Liver (tissue), 8 donors: ENCODE measurements at regions not wholly inside any gene's neighbourhood (a gene's known extent, or its start where the extent isn't known, plus 50 kb on each side); places are given as distances from the start of the nearest gene placed in this dataset.

Experiments
- DNase-seq: peaks from one replicate; pipeline ENCODE4 v3.0.0-alpha.2; 2017; ENCODE audit warnings: low spot score
- H3K27ac ChIP-seq, 2 donors: one replicate each; pipeline ENCODE4 v1.7.0; 2013; ENCODE audit warnings: inconsistent platforms in 2 of 2, low read length in 2 of 2, control low read depth in 1 of 2, low read depth in 1 of 2, mild to moderate bottlenecking in 1 of 2
- H3K27me3 ChIP-seq, 4 donors: one replicate each; pipeline versions ENCODE4 v1.6.1 to v1.7.0; 2013; ENCODE audit warnings: low read length in 3 of 4, inconsistent platforms in 1 of 4, mild to moderate bottlenecking in 1 of 4, moderate library complexity in 1 of 4; ENCODE audit not compliant: control insufficient read depth in 4 of 4, insufficient read depth in 4 of 4
- H3K36me3 ChIP-seq, 4 donors: one replicate each; pipeline versions ENCODE4 v1.6.1 to v1.7.0; 2013; ENCODE audit warnings: low read length in 3 of 4, mild to moderate bottlenecking in 3 of 4, low read depth in 1 of 4, moderate library complexity in 1 of 4; ENCODE audit not compliant: control insufficient read depth in 4 of 4, insufficient read depth in 3 of 4
- H3K4me1 ChIP-seq, 4 donors: one replicate each; pipeline versions ENCODE4 v1.6.1 to v1.7.0; 2013; ENCODE audit warnings: low read length in 3 of 4, mild to moderate bottlenecking in 3 of 4, moderate library complexity in 1 of 4; ENCODE audit not compliant: control insufficient read depth in 4 of 4, insufficient read depth in 4 of 4
- H3K4me3 ChIP-seq, 3 donors: one replicate each; pipeline versions ENCODE4 v1.6.1 to v1.7.0; 2013; ENCODE audit warnings: low read length in 3 of 3, control low read depth in 1 of 3, low read depth in 1 of 3, mild to moderate bottlenecking in 1 of 3
- H3K9ac ChIP-seq, 2 donors: one replicate each; pipeline ENCODE4 v1.7.0; 2013; ENCODE audit warnings: low read length in 2 of 2, mild to moderate bottlenecking in 2 of 2, moderate library complexity in 2 of 2, control low read depth in 1 of 2, low read depth in 1 of 2
- H3K9me3 ChIP-seq, 4 donors: one replicate each; pipeline versions ENCODE4 v1.6.1 to v1.7.0; 2013; ENCODE audit warnings: low read length in 3 of 4; ENCODE audit not compliant: control insufficient read depth in 4 of 4
- CTCF ChIP-seq: fragments of 150-350 bp; IDR thresholded peaks from 2 replicates; pipeline ENCODE4 v1.5.1; 2017; ENCODE audit warnings: improper control_type of control experiment, low read depth, low read length; ENCODE audit not compliant: missing input control
- EGR1 ChIP-seq, 2 donors: IDR thresholded peaks; 2 replicates each; pipeline ENCODE4 v1.6.1; 2016 to 2018; ENCODE audit warnings: antibody characterized with exemption in 2 of 2, low read depth in 2 of 2
- FOXA1 ChIP-seq: IDR thresholded peaks from 2 replicates; pipeline ENCODE4 v1.6.1; 2016; ENCODE audit warnings: antibody characterized with exemption
- FOXA2 ChIP-seq: IDR thresholded peaks from 2 replicates; pipeline ENCODE4 v1.6.1; 2016; ENCODE audit warnings: antibody characterized with exemption
- GABPA ChIP-seq, 2 donors: IDR thresholded peaks in 1 of 2; conservative IDR thresholded peaks in 1 of 2; 2 replicates each; pipeline ENCODE4 v1.6.1; 2016; ENCODE audit warnings: antibody characterized with exemption in 2 of 2, mild to moderate bottlenecking in 1 of 2, moderate library complexity in 1 of 2
- HNF4A ChIP-seq, 2 donors: conservative IDR thresholded peaks; 2 replicates each; pipeline ENCODE4 v1.6.1; 2016; ENCODE audit warnings: antibody characterized with exemption in 2 of 2, mild to moderate bottlenecking in 2 of 2
- HNF4G ChIP-seq: IDR thresholded peaks from 2 replicates; pipeline ENCODE4 v1.6.1; 2016; ENCODE audit warnings: antibody characterized with exemption
- JUND ChIP-seq, 2 donors: IDR thresholded peaks; 2 replicates each; pipeline ENCODE4 v1.6.1; 2016; ENCODE audit warnings: antibody characterized with exemption in 2 of 2
- MAX ChIP-seq: IDR thresholded peaks from 2 replicates; pipeline ENCODE4 v1.6.1; 2016; ENCODE audit warnings: antibody characterized with exemption
- NR2F2 ChIP-seq: IDR thresholded peaks from 2 replicates; pipeline ENCODE4 v1.6.1; 2016; ENCODE audit warnings: antibody characterized with exemption
- RAD21 ChIP-seq, 2 donors: IDR thresholded peaks; 2 replicates each; pipeline ENCODE4 v1.6.1; 2016; ENCODE audit warnings: antibody characterized with exemption in 2 of 2, mild to moderate bottlenecking in 2 of 2
- RXRA ChIP-seq, 2 donors: IDR thresholded peaks; 2 replicates each; pipeline ENCODE4 v1.6.1; 2017 to 2018; ENCODE audit warnings: antibody characterized with exemption in 2 of 2, mild to moderate bottlenecking in 1 of 2
- SP1 ChIP-seq: IDR thresholded peaks from 2 replicates; pipeline ENCODE4 v1.6.1; 2018; ENCODE audit warnings: antibody characterized with exemption, mild to moderate bottlenecking
- TAF1 ChIP-seq: conservative IDR thresholded peaks from 2 replicates; pipeline ENCODE4 v1.6.1; 2016; ENCODE audit warnings: antibody characterized with exemption, mild to moderate bottlenecking
- YY1 ChIP-seq: IDR thresholded peaks from 2 replicates; pipeline ENCODE4 v1.6.1; 2016; ENCODE audit warnings: antibody characterized with exemption, mild to moderate bottlenecking
- WGBS: extraction: QIAGEN DNeasy Blood & Tissue Kit; methylation state at CpG from one replicate; pipeline ENCODE4 v1.1.7; 2013; 5-methylcytosine and 5-hydroxymethylcytosine counted together
- TF ChIP-seq, protein P1 (sequence below): IDR thresholded peaks from 2 replicates; pipeline ENCODE4 v1.6.1; 2016; ENCODE audit warnings: antibody characterized with exemption, mild to moderate bottlenecking
- TF ChIP-seq, protein P2 (sequence below): IDR thresholded peaks from 2 replicates; pipeline ENCODE4 v1.6.1; 2016; ENCODE audit warnings: antibody characterized with exemption
- TF ChIP-seq, protein P3 (sequence below): IDR thresholded peaks from 2 replicates; pipeline ENCODE4 v1.6.1; 2016; ENCODE audit warnings: antibody characterized with exemption
- donor health status: healthy.
- donor health status: healthy.
- donor health status: healthy.
- donor health status: healthy.
- donor health status: healthy.

DNA sequence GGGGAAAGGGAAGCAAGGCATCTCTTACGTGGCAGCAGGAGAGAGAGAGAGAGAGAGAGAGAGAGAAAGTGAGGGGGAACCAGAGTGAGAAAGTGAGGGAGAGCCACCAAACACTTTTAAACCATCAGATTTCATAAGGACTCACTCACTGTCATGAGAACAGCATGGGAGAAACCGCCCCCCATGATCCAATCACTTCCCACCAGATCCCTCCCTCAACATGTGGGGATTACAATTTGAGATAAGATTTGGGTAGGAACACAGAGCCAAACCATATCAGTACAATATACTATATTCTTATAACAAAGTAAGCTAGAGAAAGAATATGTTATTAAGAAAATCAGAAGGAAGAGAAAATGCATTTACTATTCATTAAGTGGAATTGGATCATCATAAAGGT is 53.7 kb upstream of the PLXNC1 start:
- WGBS = 80% methylated on average over 2 of the region's 2 CpGs
- Histone ChIP-seq H3K27me3 (no peaks in the 10 kb centered on the region), H3K9me3 (no peaks in the 10 kb centered on the region), H3K4me3 (no peak overlapping the region), H3K27ac (no peak overlapping the region), H3K36me3 (no peaks in the 10 kb centered on the region), H3K4me1 (no peaks in the 10 kb centered on the region), H3K9ac (no peak overlapping the region)
- DNase-seq = no peak
- no peak for TF ChIP-seq MAX
- TF ChIP-seq YY1 = no peak
- no peak for TF ChIP-seq RAD21 (IDR thresholded peaks at IDR 0.05)
- TF ChIP-seq, protein P1, sequence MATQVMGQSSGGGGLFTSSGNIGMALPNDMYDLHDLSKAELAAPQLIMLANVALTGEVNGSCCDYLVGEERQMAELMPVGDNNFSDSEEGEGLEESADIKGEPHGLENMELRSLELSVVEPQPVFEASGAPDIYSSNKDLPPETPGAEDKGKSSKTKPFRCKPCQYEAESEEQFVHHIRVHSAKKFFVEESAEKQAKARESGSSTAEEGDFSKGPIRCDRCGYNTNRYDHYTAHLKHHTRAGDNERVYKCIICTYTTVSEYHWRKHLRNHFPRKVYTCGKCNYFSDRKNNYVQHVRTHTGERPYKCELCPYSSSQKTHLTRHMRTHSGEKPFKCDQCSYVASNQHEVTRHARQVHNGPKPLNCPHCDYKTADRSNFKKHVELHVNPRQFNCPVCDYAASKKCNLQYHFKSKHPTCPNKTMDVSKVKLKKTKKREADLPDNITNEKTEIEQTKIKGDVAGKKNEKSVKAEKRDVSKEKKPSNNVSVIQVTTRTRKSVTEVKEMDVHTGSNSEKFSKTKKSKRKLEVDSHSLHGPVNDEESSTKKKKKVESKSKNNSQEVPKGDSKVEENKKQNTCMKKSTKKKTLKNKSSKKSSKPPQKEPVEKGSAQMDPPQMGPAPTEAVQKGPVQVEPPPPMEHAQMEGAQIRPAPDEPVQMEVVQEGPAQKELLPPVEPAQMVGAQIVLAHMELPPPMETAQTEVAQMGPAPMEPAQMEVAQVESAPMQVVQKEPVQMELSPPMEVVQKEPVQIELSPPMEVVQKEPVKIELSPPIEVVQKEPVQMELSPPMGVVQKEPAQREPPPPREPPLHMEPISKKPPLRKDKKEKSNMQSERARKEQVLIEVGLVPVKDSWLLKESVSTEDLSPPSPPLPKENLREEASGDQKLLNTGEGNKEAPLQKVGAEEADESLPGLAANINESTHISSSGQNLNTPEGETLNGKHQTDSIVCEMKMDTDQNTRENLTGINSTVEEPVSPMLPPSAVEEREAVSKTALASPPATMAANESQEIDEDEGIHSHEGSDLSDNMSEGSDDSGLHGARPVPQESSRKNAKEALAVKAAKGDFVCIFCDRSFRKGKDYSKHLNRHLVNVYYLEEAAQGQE = no peak
- TF ChIP-seq, protein P2, sequence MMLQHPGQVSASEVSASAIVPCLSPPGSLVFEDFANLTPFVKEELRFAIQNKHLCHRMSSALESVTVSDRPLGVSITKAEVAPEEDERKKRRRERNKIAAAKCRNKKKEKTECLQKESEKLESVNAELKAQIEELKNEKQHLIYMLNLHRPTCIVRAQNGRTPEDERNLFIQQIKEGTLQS = no peak
- TF ChIP-seq SP1 = no peak
- no peak for TF ChIP-seq RXRA (IDR thresholded peaks at IDR 0.05)
- no peak for TF ChIP-seq GABPA (IDR thresholded peaks at IDR 0.05 in 1 of 2, conservative IDR thresholded peaks at IDR 0.05 in 1 of 2)
- TF ChIP-seq NR2F2 = no peak
- no peak for TF ChIP-seq HNF4G
- no peak for TF ChIP-seq CTCF
- TF ChIP-seq HNF4A (conservative IDR thresholded peaks at IDR 0.05) = no peak
- no peak for TF ChIP-seq FOXA1
- no peak for TF ChIP-seq JUND (IDR thresholded peaks at IDR 0.05)
- TF ChIP-seq, protein P3, sequence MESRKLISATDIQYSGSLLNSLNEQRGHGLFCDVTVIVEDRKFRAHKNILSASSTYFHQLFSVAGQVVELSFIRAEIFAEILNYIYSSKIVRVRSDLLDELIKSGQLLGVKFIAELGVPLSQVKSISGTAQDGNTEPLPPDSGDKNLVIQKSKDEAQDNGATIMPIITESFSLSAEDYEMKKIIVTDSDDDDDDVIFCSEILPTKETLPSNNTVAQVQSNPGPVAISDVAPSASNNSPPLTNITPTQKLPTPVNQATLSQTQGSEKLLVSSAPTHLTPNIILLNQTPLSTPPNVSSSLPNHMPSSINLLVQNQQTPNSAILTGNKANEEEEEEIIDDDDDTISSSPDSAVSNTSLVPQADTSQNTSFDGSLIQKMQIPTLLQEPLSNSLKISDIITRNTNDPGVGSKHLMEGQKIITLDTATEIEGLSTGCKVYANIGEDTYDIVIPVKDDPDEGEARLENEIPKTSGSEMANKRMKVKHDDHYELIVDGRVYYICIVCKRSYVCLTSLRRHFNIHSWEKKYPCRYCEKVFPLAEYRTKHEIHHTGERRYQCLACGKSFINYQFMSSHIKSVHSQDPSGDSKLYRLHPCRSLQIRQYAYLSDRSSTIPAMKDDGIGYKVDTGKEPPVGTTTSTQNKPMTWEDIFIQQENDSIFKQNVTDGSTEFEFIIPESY = no peak
- no peak for TF ChIP-seq FOXA2
- TF ChIP-seq TAF1 = no peak

- no peaks in the 10 kb centered on the region for H3K4me1 ChIP-seq
- no peaks in the 10 kb centered on the region for H3K36me3 ChIP-seq
- no peaks in the 10 kb centered on the region for H3K27me3 ChIP-seq
- H3K9me3 ChIP-seq = no peaks in the 10 kb centered on the region
- 85% methylated on average over 2 of the region's 2 CpGs for WGBS
- H3K4me3 ChIP-seq = no peak overlapping the region
- TF ChIP-seq, protein P1 = no peak
- TF ChIP-seq FOXA1 = no peak
- TF ChIP-seq SP1 = no peak
- TF ChIP-seq HNF4G = no peak
- no peak for TF ChIP-seq EGR1 (IDR thresholded peaks at IDR 0.05; ENCODE audit: low read depth in 2 of 2)
- TF ChIP-seq NR2F2 = no peak
- TF ChIP-seq HNF4A (conservative IDR thresholded peaks at IDR 0.05) = no peak
- TF ChIP-seq, protein P2 = no peak
- no peak overlapping the region for H3K9ac ChIP-seq
- no peak overlapping the region for H3K27ac ChIP-seq
- no peak for DNase-seq
These were observed 52.8 kb upstream of the PLXNC1 start for GRCh38 chr12:94095618-94096017.
